H1 (cell line): ENCODE measurements at regions not wholly inside any gene's neighbourhood (a gene's known extent, or its start where the extent isn't known, plus 50 kb on each side); places are given as distances from the start of the nearest gene placed in this dataset.

Source experiments
- E2F6 ChIP-seq: IDR thresholded peaks from 2 replicates; pipeline ENCODE4 v1.6.1; 2012; ENCODE audit warnings: inconsistent platforms
- TF ChIP-seq, protein P1 (sequence below): IDR thresholded peaks from 2 replicates; pipeline ENCODE4 v1.6.1; 2011; ENCODE audit warnings: low read length, improper control_type of control experiment

- TF ChIP-seq, protein P1, sequence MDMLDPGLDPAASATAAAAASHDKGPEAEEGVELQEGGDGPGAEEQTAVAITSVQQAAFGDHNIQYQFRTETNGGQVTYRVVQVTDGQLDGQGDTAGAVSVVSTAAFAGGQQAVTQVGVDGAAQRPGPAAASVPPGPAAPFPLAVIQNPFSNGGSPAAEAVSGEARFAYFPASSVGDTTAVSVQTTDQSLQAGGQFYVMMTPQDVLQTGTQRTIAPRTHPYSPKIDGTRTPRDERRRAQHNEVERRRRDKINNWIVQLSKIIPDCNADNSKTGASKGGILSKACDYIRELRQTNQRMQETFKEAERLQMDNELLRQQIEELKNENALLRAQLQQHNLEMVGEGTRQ, result no peak
- TF ChIP-seq E2F6, result no peak
These were observed 311.2 kb upstream of the TMC3 start (continued) for GRCh38 chr15:81685237-81685636.
